PFSK-1 (cell line): ENCODE measurements at regions not wholly inside any gene's neighbourhood (a gene's known extent, or its start where the extent isn't known, plus 50 kb on each side); places are given as distances from the start of the nearest gene placed in this dataset.

Source experiments
- FOXP2 ChIP-seq: optimal IDR thresholded peaks from 2 replicates; pipeline ENCODE3; 2011; ENCODE audit warnings: borderline replicate concordance, control low read depth, inconsistent platforms; ENCODE audit not compliant: insufficient read depth; ENCODE audit errors: extremely low read length, extremely low read depth
- TAF1 ChIP-seq: IDR thresholded peaks from 2 replicates; pipeline ENCODE4 v1.6.1; 2012; ENCODE audit warnings: low read length, control low read depth, borderline replicate concordance; ENCODE audit not compliant: insufficient read depth

- TF ChIP-seq FOXP2, result no peak
- no peak for TF ChIP-seq TAF1
Measured at GRCh38 chr20:41927189-41927588, 309.0 kb upstream of the CHD6 start.
